Upper lobe of right lung (tissue), 1 donor: ENCODE measurements at regions not wholly inside any gene's neighbourhood (a gene's known extent, or its start where the extent isn't known, plus 50 kb on each side); places are given as distances from the start of the nearest gene placed in this dataset.

Source experiments
- ATAC-seq: fragments of 200-7000 bp; cut with Tn5 transposase; one replicate; pipeline ENCODE4 v1.9.1; 2020; ENCODE audit warnings: mild to moderate bottlenecking, moderate library complexity
- DNase-seq: peaks from one replicate; pipeline ENCODE4 v3.0.0-alpha.2; 2020
- H3K27ac ChIP-seq: fragments of 200-600 bp; one replicate; pipeline ENCODE4 v1.8.0; 2022
- H3K27me3 ChIP-seq: fragments of 200-600 bp; one replicate; pipeline ENCODE4 v1.8.0; 2022; ENCODE audit warnings: mild to moderate bottlenecking
- H3K36me3 ChIP-seq: fragments of 200-600 bp; one replicate; pipeline ENCODE4 v1.8.0; 2022
- H3K4me1 ChIP-seq: fragments of 200-600 bp; one replicate; pipeline ENCODE4 v1.8.0; 2022
- H3K4me3 ChIP-seq: fragments of 200-600 bp; one replicate; pipeline ENCODE4 v1.8.0; 2022; ENCODE audit warnings: mild to moderate bottlenecking
- H3K9me3 ChIP-seq: fragments of 200-600 bp; one replicate; pipeline ENCODE4 v1.8.0; 2022
- intact Hi-C: fragments of 100-400 bp; cut with DNase I; formaldehyde crosslinking; loops from one replicate; pipeline ENCODE4 v1.11.0; 2022
- TF ChIP-seq, protein P1 (sequence below): fragments of 200-600 bp; IDR thresholded peaks from one replicate; pipeline ENCODE4 v1.8.0; 2022; ENCODE audit warnings: antibody characterized with exemption
- donor health status: DM: no; HTN: yes; CAD: no; lungs with severe emphysema.

DNA sequence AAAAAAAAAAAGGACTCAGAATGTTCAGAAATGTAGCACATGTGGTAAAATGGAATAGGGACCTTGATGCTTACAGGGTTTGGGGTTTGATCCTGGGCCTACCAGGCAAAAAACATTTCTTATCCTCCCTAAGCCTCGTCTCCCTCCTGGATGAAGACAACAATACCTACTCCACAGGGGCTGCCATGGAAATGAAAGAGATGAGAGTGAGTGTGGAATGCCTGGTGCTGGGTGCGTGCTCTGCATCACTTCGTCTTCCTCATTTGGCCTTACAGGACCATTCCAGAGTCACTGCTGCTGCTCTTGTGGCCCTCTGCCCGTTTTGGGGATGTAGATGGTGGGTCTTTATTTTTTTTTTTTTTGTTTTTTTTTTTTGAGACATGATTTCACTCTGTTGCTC lies 692.9 kb upstream of the EEF2KMT start:
- no peaks in the 10 kb centered on the region for H3K27me3 ChIP-seq
- ATAC-seq: no peak
- TF ChIP-seq, protein P1, sequence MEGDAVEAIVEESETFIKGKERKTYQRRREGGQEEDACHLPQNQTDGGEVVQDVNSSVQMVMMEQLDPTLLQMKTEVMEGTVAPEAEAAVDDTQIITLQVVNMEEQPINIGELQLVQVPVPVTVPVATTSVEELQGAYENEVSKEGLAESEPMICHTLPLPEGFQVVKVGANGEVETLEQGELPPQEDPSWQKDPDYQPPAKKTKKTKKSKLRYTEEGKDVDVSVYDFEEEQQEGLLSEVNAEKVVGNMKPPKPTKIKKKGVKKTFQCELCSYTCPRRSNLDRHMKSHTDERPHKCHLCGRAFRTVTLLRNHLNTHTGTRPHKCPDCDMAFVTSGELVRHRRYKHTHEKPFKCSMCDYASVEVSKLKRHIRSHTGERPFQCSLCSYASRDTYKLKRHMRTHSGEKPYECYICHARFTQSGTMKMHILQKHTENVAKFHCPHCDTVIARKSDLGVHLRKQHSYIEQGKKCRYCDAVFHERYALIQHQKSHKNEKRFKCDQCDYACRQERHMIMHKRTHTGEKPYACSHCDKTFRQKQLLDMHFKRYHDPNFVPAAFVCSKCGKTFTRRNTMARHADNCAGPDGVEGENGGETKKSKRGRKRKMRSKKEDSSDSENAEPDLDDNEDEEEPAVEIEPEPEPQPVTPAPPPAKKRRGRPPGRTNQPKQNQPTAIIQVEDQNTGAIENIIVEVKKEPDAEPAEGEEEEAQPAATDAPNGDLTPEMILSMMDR: no peak
- H3K4me1 ChIP-seq: no peaks in the 10 kb centered on the region
- no peak for DNase-seq
- no peak overlapping the region for H3K27ac ChIP-seq
- H3K9me3 ChIP-seq: no peaks in the 10 kb centered on the region
- H3K36me3 ChIP-seq: no peaks in the 10 kb centered on the region
- no peak overlapping the region for H3K4me3 ChIP-seq
- intact Hi-C loops: no loop called here

DNA sequence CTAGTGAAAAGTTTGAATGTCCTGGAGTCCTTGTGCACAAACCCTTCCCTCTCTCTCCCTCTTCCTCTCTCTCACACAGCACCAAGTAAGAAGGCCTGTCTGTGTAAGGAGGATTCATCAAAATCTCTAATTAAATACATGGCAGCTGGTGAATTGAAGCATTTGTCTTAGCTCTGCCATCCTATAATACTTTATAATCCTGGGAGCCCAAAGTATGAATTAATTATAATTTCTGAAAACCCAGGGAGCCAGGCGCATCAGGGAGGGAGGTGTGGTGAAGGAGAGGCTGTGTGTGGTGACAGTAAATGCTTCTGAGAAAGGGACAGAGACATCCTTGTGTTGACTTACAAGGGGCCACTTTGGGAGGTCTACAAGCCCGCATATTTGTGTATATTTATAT lies 691.4 kb upstream of the EEF2KMT start:
- ATAC-seq (no peak), DNase-seq (no peak)
- Histone ChIP-seq H3K4me3 (no peak overlapping the region), H3K4me1 (no peaks in the 10 kb centered on the region), H3K9me3 (no peaks in the 10 kb centered on the region), H3K27me3 (no peaks in the 10 kb centered on the region), H3K27ac (no peak overlapping the region), H3K36me3 (no peaks in the 10 kb centered on the region)
- intact Hi-C loops: no loop called here
- TF ChIP-seq, protein P1: no peak

DNA sequence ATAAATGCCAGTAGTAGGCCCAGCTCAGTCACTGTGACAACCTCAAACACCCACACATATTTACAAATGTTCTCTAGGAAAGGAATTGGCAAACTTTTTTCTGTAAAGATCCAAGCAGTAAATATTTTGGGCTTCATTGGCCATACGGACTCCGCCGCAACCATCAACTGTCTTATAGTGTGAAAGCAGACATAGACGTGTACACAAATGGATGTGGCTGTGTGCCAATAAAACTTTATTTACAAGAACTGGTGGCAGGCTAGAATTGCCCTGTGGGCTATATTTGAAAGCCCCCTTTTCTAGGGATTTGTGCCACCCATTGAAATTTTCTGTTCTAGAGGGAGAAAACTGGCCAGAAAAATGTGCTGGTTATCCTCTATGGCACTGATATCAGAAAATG lies 683.8 kb upstream of the EEF2KMT start:
- Histone ChIP-seq H3K27ac (no peak overlapping the region), H3K27me3 (no peaks in the 10 kb centered on the region), H3K9me3 (no peaks in the 10 kb centered on the region), H3K4me3 (no peak overlapping the region), H3K36me3 (no peaks in the 10 kb centered on the region), H3K4me1 (no peaks in the 10 kb centered on the region)
- ATAC-seq: no peak
- intact Hi-C loops: no loop called here
- no peak for DNase-seq
- TF ChIP-seq, protein P1: no peak

DNA sequence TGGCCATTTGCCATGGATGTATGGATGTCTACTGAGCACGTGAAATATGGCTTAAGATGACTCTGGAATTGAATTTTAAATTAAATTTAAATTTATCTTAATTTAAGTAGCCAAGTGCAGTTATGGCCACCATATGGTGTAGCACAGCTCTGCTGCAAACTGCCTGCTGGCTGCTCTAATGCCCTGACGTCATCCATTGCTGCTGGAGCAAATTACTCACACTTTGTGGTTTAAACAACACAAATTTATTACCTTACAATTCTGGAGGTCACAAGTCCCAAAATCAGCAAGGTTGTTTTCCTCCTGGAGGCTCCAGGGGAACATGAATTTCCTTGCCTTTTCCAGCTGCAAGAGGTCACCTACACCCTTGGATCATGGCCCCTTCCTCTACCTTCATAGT lies 679.3 kb upstream of the EEF2KMT start:
- no peaks in the 10 kb centered on the region for H3K4me1 ChIP-seq
- no peak overlapping the region for H3K4me3 ChIP-seq
- TF ChIP-seq, protein P1: no peak
- no peaks in the 10 kb centered on the region for H3K9me3 ChIP-seq
- no peak for DNase-seq
- intact Hi-C loops: no loop called here
- no peak overlapping the region for H3K27ac ChIP-seq
- no peaks in the 10 kb centered on the region for H3K36me3 ChIP-seq
- H3K27me3 ChIP-seq: no peaks in the 10 kb centered on the region
- no peak for ATAC-seq

DNA sequence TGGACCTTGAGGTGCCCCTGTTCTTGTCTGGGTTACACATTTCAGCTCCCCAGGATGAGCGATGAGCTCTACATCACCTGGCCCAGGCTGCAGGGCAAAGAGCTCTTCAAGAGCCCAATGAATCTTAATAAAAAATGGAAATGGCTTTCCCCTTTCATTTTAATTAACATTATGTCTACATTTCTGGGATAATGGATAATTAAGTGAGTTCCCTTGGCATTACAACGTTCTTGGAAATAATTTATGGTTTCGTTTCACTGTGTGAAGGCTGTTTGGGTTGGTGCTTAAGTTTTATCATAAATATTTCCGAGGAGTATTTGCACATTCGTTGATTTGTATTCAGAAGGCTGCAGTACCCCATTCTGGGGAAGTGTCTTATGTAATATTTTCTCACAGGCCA lies 678.3 kb upstream of the EEF2KMT start:
- Histone ChIP-seq H3K27me3 (no peaks in the 10 kb centered on the region), H3K9me3 (no peaks in the 10 kb centered on the region), H3K4me3 (no peak overlapping the region), H3K36me3 (no peaks in the 10 kb centered on the region), H3K27ac (no peak overlapping the region), H3K4me1 (no peaks in the 10 kb centered on the region)
- intact Hi-C loops: no loop called here
- TF ChIP-seq, protein P1: no peak
- ATAC-seq (no peak), DNase-seq (no peak)

DNA sequence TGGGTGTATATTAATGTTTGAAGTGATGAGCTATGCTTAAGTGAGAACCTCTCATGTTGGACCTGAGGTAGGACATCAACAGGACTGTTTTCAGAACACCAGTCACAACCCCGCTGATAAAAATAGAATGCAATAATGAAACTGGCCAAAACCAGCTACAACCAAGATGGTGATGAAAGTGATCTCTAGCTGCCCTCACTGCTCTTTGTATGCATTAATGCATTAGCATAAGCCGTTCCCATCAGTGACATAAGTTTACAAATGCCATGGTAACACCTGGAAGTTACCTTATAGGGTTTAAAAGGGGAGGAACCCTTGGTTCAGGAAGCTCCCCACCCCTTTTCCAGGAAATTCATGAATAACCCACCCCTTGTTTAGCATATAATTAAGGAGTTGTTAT lies 672.5 kb upstream of the EEF2KMT start:
- TF ChIP-seq, protein P1: no peak
- Histone ChIP-seq H3K27me3 (no peaks in the 10 kb centered on the region), H3K4me3 (no peak overlapping the region), H3K9me3 (no peaks in the 10 kb centered on the region), H3K36me3 (no peaks in the 10 kb centered on the region), H3K4me1 (no peaks in the 10 kb centered on the region), H3K27ac (no peak overlapping the region)
- DNase-seq (no peak), ATAC-seq (no peak)
- intact Hi-C loops: no loop called here
